ENCODE measurements at regions not wholly inside any gene's neighbourhood (a gene's known extent, or its start where the extent isn't known, plus 50 kb on each side); places are given as distances from the start of the nearest gene placed in this dataset.

DNA sequence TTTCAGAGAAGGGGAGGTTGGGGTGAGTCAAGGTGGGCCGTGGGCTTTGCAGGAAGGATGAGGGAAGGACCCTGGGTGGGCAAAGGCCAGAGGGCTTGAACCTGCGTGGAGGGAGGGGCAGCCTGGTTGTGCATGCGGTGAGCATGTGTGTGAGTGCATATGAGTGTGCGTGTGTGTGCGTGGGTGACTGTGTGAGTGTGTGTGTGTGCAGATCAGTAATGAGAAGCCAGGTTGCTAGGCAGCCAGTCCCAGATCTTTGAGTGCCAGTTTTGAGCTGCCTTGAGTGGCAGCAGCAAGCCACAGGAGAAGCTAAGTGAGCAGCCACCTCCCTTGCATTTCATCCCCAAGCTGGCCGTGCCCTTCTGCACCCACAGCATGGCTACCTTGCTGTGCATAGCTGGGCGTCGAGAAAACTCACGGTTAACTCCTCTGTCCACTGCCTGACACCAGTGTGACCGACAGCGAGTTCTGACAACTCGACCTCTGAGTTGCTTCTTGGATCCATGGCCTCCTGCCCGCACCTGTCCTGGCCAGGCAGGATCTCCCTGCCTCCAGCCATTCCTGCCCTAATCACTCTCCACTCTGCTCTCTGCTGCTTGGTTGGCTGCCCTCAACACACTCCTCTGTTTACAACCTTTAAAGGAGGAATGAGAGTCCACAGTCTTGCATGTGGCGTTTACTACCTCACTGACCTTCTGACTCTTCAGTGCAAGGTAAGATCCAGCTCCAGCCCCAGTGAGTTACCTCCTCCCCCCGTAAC, 775.4 kb downstream of the TYW1 start:
- H3K27ac ChIP-seq, result no peak overlapping the region
- intact Hi-C loops (cut with DNase I), result no loop called here
- no peaks in the 10 kb centered on the region for H3K27me3 ChIP-seq
- DNase-seq, result no peak
- 69 to 75% methylated on average over 15 of the region's 15 CpGs for WGBS, 2 donors
- TF ChIP-seq POLR2A (IDR thresholded peaks at IDR 0.05), result no peak
- TF ChIP-seq, protein P1, sequence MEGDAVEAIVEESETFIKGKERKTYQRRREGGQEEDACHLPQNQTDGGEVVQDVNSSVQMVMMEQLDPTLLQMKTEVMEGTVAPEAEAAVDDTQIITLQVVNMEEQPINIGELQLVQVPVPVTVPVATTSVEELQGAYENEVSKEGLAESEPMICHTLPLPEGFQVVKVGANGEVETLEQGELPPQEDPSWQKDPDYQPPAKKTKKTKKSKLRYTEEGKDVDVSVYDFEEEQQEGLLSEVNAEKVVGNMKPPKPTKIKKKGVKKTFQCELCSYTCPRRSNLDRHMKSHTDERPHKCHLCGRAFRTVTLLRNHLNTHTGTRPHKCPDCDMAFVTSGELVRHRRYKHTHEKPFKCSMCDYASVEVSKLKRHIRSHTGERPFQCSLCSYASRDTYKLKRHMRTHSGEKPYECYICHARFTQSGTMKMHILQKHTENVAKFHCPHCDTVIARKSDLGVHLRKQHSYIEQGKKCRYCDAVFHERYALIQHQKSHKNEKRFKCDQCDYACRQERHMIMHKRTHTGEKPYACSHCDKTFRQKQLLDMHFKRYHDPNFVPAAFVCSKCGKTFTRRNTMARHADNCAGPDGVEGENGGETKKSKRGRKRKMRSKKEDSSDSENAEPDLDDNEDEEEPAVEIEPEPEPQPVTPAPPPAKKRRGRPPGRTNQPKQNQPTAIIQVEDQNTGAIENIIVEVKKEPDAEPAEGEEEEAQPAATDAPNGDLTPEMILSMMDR (IDR thresholded peaks at IDR 0.05), result no peak
- no peaks in the 10 kb centered on the region for H3K36me3 ChIP-seq
- H3K4me1 ChIP-seq, result no peaks in the 10 kb centered on the region
- peaks cover 0 to 4% (median 0%) of the 10 kb centered on the region in 3 donors for H3K9me3 ChIP-seq
- H3K4me3 ChIP-seq, result no peak overlapping the region

DNA sequence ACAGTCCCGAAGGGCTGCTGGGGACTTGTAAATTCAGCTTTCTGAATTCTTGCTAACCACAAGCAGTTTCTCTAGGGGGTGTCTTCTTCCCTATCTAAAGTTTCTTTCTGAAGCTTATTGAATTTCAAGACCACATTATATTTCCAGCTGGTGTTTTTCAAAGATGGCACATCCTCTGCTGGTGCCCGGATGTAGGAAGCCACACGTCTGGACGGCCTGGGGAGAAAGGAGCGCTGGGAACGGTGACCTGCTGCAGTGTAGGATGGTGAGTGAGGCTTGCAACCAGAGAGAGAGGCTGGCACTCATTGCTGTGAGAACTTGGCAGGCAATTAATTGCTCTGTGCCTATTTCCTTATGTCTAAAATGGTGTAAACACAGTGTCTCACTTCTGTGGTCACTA, 776.4 kb downstream of the TYW1 start:
- Histone ChIP-seq H3K27ac (no peak overlapping the region), H3K36me3 (no peaks in the 10 kb centered on the region), H3K27me3 (no peaks in the 10 kb centered on the region), H3K4me1 (no peaks in the 10 kb centered on the region), H3K4me3 (no peak overlapping the region), H3K9me3 (no peaks in the 10 kb centered on the region)
- TF ChIP-seq, protein P1 (IDR thresholded peaks at IDR 0.05), result no peak
- no peak for TF ChIP-seq POLR2A (IDR thresholded peaks at IDR 0.05)
- no peak for DNase-seq
- 53 to 68% methylated on average over 6 of the region's 6 CpGs for WGBS, 2 donors
- intact Hi-C loops (cut with DNase I), result no loop called here

DNA sequence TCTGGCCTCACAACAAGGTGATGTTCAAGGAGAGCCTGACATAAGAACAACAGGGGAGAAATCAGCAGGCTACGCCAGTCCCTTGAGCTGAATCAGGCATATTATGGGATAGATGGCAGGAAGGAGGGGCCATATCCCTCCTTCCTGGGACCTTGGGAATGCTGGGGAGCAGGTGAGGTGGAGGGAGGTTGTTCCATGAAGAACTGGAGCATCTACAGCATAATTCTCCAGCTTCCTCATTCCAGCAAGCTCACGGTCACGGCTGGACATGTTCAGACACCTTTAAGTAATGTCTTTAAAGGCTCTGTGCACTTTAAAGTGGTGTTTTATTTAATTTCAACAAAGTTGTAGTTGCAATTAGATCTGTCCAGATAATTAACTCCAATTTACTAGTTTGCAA, 780.5 kb downstream of the TYW1 start:
- intact Hi-C loops (cut with DNase I), result no loop called here
- no peaks in the 10 kb centered on the region for H3K4me1 ChIP-seq
- H3K9me3 ChIP-seq, result no peaks in the 10 kb centered on the region
- H3K27me3 ChIP-seq, result no peaks in the 10 kb centered on the region
- no peak overlapping the region for H3K4me3 ChIP-seq
- WGBS, 2 donors, result 46 to 47% methylated on average over 3 of the region's 3 CpGs
- no peak overlapping the region for H3K27ac ChIP-seq
- TF ChIP-seq, protein P1 (IDR thresholded peaks at IDR 0.05), result no peak
- no peak for TF ChIP-seq POLR2A (IDR thresholded peaks at IDR 0.05)
- H3K36me3 ChIP-seq, result no peaks in the 10 kb centered on the region
- DNase-seq, result no peak

- H3K4me3 ChIP-seq, result no peak overlapping the region
- no peaks in the 10 kb centered on the region for H3K27me3 ChIP-seq
- no peak overlapping the region for H3K27ac ChIP-seq
- H3K9me3 ChIP-seq, result no peaks in the 10 kb centered on the region
- intact Hi-C loops (cut with DNase I), result no loop called here
- WGBS, 2 donors, result 71 to 81% methylated on average over 7 of the region's 7 CpGs
- TF ChIP-seq POLR2A (IDR thresholded peaks at IDR 0.05), result no peak
- H3K4me1 ChIP-seq, result no peaks in the 10 kb centered on the region
- no peak for DNase-seq
- H3K36me3 ChIP-seq, result no peaks in the 10 kb centered on the region
Observed at GRCh38 chr7:67781841-67782240, 785.2 kb downstream of the TYW1 start.

GRCh38 chr7:67786021-67786420, 789.4 kb downstream of the TYW1 start:
- Histone ChIP-seq H3K27me3 (peaks cover 0 to 7% (median 0%) of the 10 kb centered on the region in 4 donors), H3K4me3 (no peak overlapping the region), H3K36me3 (no peaks in the 10 kb centered on the region), H3K4me1 (no peaks in the 10 kb centered on the region), H3K9me3 (no peaks in the 10 kb centered on the region), H3K27ac (no peak overlapping the region)
- TF ChIP-seq, protein P1 (IDR thresholded peaks at IDR 0.05), result no peak
- TF ChIP-seq POLR2A (IDR thresholded peaks at IDR 0.05), result no peak
- no peak for DNase-seq
- intact Hi-C loops (cut with DNase I), result no loop called here
- WGBS, 2 donors, result 91 to 95% methylated on average over 4 to 5 of the region's 6 CpGs
